Neural crest cell (in vitro differentiated cells): ENCODE measurements at regions not wholly inside any gene's neighbourhood (a gene's known extent, or its start where the extent isn't known, plus 50 kb on each side); places are given as distances from the start of the nearest gene placed in this dataset.

Experiments used
- DNase-seq: peaks from one replicate; pipeline ENCODE4 v3.0.0; 2021; ENCODE audit warnings: low read depth, mixed read lengths, low spot score
- H3K27ac Mint-ChIP-seq: one replicate; pipeline ENCODE4 v1.8.0; 2021; ENCODE audit warnings: mild to moderate bottlenecking, mixed read lengths; ENCODE audit not compliant: unreplicated experiment
- H3K27me3 Mint-ChIP-seq: 2 replicates; pipeline ENCODE4 v1.8.0; 2021; ENCODE audit warnings: low read depth, mild to moderate bottlenecking, mixed read lengths
- H3K36me3 Mint-ChIP-seq: 2 replicates; pipeline ENCODE4 v1.8.0; 2021; ENCODE audit warnings: low read depth, mild to moderate bottlenecking, mixed read lengths
- H3K4me1 Mint-ChIP-seq: 2 replicates; pipeline ENCODE4 v1.8.0; 2021; ENCODE audit warnings: mixed read lengths
- H3K4me3 Mint-ChIP-seq: one replicate; pipeline ENCODE4 v1.8.0; 2021; ENCODE audit warnings: mild to moderate bottlenecking, mixed read lengths
- H3K9me3 Mint-ChIP-seq: 2 replicates; pipeline ENCODE4 v1.8.0; 2021; ENCODE audit warnings: mixed read lengths
- TF ChIP-seq, protein P1 (sequence below): fragments of 200-600 bp; sonication (generic); conservative IDR thresholded peaks from 2 replicates; pipeline ENCODE4 v1.5.0; 2021; ENCODE audit warnings: antibody characterized with exemption, mild to moderate bottlenecking

DNA sequence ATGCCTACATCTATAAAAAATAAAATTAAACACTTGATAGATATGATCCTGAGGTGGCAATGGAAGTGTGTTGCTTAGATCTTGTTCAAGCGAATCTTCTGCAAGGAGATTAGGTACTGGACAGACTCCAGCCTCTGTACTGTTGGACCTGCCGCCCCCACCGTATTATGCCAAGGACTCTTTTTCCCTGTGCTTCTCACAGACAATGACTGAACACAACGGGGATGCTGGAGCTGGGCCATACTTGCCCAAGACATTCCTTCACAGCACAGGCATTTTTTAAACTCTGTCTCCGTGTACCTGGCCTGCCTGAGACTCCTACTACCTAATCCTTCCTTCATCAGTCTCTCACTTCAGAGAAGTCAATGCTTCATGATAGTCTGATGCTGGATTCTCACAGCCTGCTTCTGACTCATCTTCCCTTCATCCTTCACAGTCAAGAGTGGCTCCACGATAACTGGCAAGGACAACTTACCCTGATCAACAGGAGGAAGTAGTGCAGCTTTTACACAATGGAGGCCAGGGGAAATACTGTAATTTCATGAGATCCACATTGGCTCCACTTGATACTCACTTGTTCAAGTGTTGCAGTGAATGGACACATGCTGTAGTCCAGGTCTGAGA, 754.6 kb upstream of the AGA start:
- no peaks in the 10 kb centered on the region for H3K9me3 Mint-ChIP-seq
- no peaks in the 10 kb centered on the region for H3K36me3 Mint-ChIP-seq
- DNase-seq: no peak
- H3K27me3 Mint-ChIP-seq: no peaks in the 10 kb centered on the region
- H3K4me3 Mint-ChIP-seq: no peak overlapping the region
- H3K27ac Mint-ChIP-seq: no peak overlapping the region
- TF ChIP-seq, protein P1, sequence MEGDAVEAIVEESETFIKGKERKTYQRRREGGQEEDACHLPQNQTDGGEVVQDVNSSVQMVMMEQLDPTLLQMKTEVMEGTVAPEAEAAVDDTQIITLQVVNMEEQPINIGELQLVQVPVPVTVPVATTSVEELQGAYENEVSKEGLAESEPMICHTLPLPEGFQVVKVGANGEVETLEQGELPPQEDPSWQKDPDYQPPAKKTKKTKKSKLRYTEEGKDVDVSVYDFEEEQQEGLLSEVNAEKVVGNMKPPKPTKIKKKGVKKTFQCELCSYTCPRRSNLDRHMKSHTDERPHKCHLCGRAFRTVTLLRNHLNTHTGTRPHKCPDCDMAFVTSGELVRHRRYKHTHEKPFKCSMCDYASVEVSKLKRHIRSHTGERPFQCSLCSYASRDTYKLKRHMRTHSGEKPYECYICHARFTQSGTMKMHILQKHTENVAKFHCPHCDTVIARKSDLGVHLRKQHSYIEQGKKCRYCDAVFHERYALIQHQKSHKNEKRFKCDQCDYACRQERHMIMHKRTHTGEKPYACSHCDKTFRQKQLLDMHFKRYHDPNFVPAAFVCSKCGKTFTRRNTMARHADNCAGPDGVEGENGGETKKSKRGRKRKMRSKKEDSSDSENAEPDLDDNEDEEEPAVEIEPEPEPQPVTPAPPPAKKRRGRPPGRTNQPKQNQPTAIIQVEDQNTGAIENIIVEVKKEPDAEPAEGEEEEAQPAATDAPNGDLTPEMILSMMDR: no peak
- no peaks in the 10 kb centered on the region for H3K4me1 Mint-ChIP-seq

GRCh38 chr4:178198691-178199090, 756.5 kb upstream of the AGA start:
- DNase-seq: no peak
- Mint-ChIP-seq H3K36me3 (no peaks in the 10 kb centered on the region), H3K4me1 (no peaks in the 10 kb centered on the region), H3K4me3 (no peak overlapping the region), H3K27ac (no peak overlapping the region), H3K27me3 (no peaks in the 10 kb centered on the region), H3K9me3 (peaks cover 3% of the 10 kb centered on the region)
- TF ChIP-seq, protein P1: no peak

DNA sequence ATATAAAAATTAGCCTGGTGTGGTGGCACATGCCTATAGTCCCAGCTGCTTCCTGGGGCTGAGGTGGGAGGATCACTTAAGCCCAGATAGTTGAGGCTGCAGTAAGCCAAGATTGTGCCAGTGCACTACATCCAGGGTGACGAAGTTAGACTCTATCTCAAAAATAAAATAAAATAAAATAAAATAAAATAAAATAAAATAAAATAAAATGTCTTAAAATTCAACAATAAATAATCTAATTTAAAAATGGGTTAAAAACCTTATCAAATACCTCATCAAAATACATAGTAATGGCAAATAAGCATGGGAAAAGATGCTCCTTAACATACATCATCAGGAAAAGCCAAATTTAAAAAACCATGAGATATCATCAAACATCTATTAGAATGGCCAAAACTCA, 760.2 kb upstream of the AGA start:
- Mint-ChIP-seq H3K4me1 (no peaks in the 10 kb centered on the region), H3K27me3 (no peaks in the 10 kb centered on the region), H3K4me3 (no peak overlapping the region), H3K36me3 (no peaks in the 10 kb centered on the region), H3K9me3 (peaks cover 11% of the 10 kb centered on the region), H3K27ac (no peak overlapping the region)
- no peak for DNase-seq
- TF ChIP-seq, protein P1: no peak

- peaks cover 18% of the 10 kb centered on the region for H3K9me3 Mint-ChIP-seq
- no peaks in the 10 kb centered on the region for H3K27me3 Mint-ChIP-seq
- TF ChIP-seq, protein P1: no peak
- H3K4me3 Mint-ChIP-seq: no peak overlapping the region
- H3K4me1 Mint-ChIP-seq: no peaks in the 10 kb centered on the region
- no peaks in the 10 kb centered on the region for H3K36me3 Mint-ChIP-seq
- no peak overlapping the region for H3K27ac Mint-ChIP-seq
- no peak for DNase-seq
Measured at GRCh38 chr4:178205826-178206225, 763.6 kb upstream of the AGA start.

GRCh38 chr4:178215309-178215708, 773.1 kb upstream of the AGA start:
- H3K4me3 Mint-ChIP-seq: no peak overlapping the region
- H3K9me3 Mint-ChIP-seq: no peaks in the 10 kb centered on the region
- no peak overlapping the region for H3K27ac Mint-ChIP-seq
- no peak for DNase-seq
- H3K36me3 Mint-ChIP-seq: no peaks in the 10 kb centered on the region
- H3K27me3 Mint-ChIP-seq: no peaks in the 10 kb centered on the region
- no peaks in the 10 kb centered on the region for H3K4me1 Mint-ChIP-seq
- TF ChIP-seq, protein P1: no peak
